HepG2 (cell line): ENCODE measurements at regions not wholly inside any gene's neighbourhood (a gene's known extent, or its start where the extent isn't known, plus 50 kb on each side); places are given as distances from the start of the nearest gene placed in this dataset.

Experiments used
- ATAC-seq: fragments of 200-7000 bp; cut with Tn5 transposase; 3 replicates; pipeline ENCODE4 v1.9.1; 2020; ENCODE audit warnings: mild to moderate bottlenecking, moderate library complexity
- BruUV-seq: library from RNA; stranded (reverse); fragments of 400-500 nt; replicated peaks from 2 replicates; lab custom pipeline; 2021; lab: Mats Ljungman, UMichigan
- CTCF ChIA-PET: fragments of 300-600 bp; formaldehyde crosslinking; extraction: SDS; loops from one replicate; lab custom pipeline; 2021; ENCODE audit warnings: low total read pairs, inconsistent platforms, low intra/inter-chr PET ratio; lab: Yijun Ruan, JAX
- POLR2A ChIA-PET: fragments of 350-600 bp; sonication (Branson Sonifier 250); formaldehyde crosslinking; loops from one replicate; lab custom pipeline; 2020; ENCODE audit warnings: antibody characterized with exemption, inconsistent platforms; lab: Yijun Ruan, JAX
- DNase-seq: peaks from one replicate; pipeline ENCODE4 v3.0.0-alpha.2; 2015; ENCODE audit warnings: low spot score
- FAIRE-seq: peaks from 3 replicates; lab custom pipeline; 2011; peaks lifted over from hg19 to GRCh38; lab: Jason Lieb, UNC
- H2AFZ ChIP-seq: one replicate; pipeline ENCODE4 v1.6.1; 2011; ENCODE audit warnings: low read length, inconsistent platforms
- H3K27ac ChIP-seq: fragments of 300-600 bp; 3 replicates; pipeline ENCODE4 v1.8.0; 2011; ENCODE audit warnings: mixed run types, mild to moderate bottlenecking, mixed read lengths, low read length, inconsistent platforms; ENCODE audit not compliant: insufficient read depth; ENCODE audit errors: extremely low read length
- H3K27me3 ChIP-seq, 2 experiments: fragments of 200-600 bp in 1 of 2; 2 replicates in 1 of 2; 3 replicates in 1 of 2; pipeline versions ENCODE4 v1.6.0 to v1.8.0; 2011; ENCODE audit warnings: low read length in 2 of 2, mild to moderate bottlenecking in 2 of 2, moderate library complexity in 2 of 2, inconsistent platforms in 1 of 2; ENCODE audit not compliant: insufficient read depth in 2 of 2, control insufficient read depth in 1 of 2
- H3K36me3 ChIP-seq, 2 experiments: fragments of 200-600 bp in 1 of 2; replicated peaks in 1 of 2; 2 replicates in 1 of 2; 3 replicates in 1 of 2; pipeline versions ENCODE4 v1.5.1 to v1.8.0; 2011; ENCODE audit warnings: low read length in 2 of 2, inconsistent platforms in 1 of 2; ENCODE audit not compliant: insufficient read depth in 2 of 2, control insufficient read depth in 1 of 2
- H3K4me1 ChIP-seq: 2 replicates; pipeline ENCODE4 v1.5.1; 2012; ENCODE audit warnings: low read length, inconsistent platforms; ENCODE audit not compliant: insufficient read depth
- H3K4me2 ChIP-seq: 2 replicates; pipeline ENCODE4 v1.6.0; 2011; ENCODE audit warnings: low read depth, low read length, inconsistent platforms
- H3K4me3 ChIP-seq, 3 experiments: fragments of 200-600 bp in 1 of 3; sonication (generic), shearing (Covaris generic) in 1 of 3; replicated peaks in 1 of 3; 2 replicates each; pipeline ENCODE4 v1.5.1; 2011 to 2016; ENCODE audit warnings: low read length in 3 of 3, inconsistent platforms in 2 of 3, low read depth in 2 of 3, mild to moderate bottlenecking in 2 of 3, control low read depth in 1 of 3, mixed read lengths in 1 of 3; ENCODE audit not compliant: insufficient read depth in 1 of 3
- H3K79me2 ChIP-seq: one replicate; pipeline ENCODE4 v1.6.1; 2011; ENCODE audit warnings: low read length, inconsistent platforms; ENCODE audit not compliant: insufficient read depth
- H3K9ac ChIP-seq: 2 replicates; pipeline ENCODE4 v1.6.0; 2011; ENCODE audit warnings: mild to moderate bottlenecking, low read depth, low read length, inconsistent platforms; ENCODE audit not compliant: insufficient read depth
- H3K9me3 ChIP-seq: 2 replicates; pipeline ENCODE4 v1.5.1; 2012; ENCODE audit warnings: mild to moderate bottlenecking, low read length
- H4K20me1 ChIP-seq: 2 replicates; pipeline ENCODE4 v1.6.0; 2011; ENCODE audit warnings: inconsistent platforms, mild to moderate bottlenecking, low read length, moderate library complexity; ENCODE audit not compliant: insufficient read depth
- HNF4A ChIP-seq: sonication (generic); formaldehyde crosslinking; IDR thresholded peaks from 2 replicates; pipeline ENCODE4 v1.4.0; 2020; ENCODE audit warnings: missing genetic modification reagents
- HNRNPL ChIP-seq: fragments of 200-400 bp; formaldehyde crosslinking; IDR thresholded peaks from 2 replicates; pipeline ENCODE4 v1.6.1; 2017; ENCODE audit warnings: mild to moderate bottlenecking, low read depth, low read length
- WGBS: methylation state at CpG from one replicate; pipeline ENCODE4 v1.1.6; 2017; ENCODE audit warnings: low lambda C conversion rate; 5-methylcytosine and 5-hydroxymethylcytosine counted together
- in situ Hi-C: cut with HindIII; loops from 2 replicates; pipeline ENCODE4 v1.10.0; 2017; ENCODE audit warnings: low pct_unique_long_range_greater_than_20kb; ENCODE audit not compliant: extremely low pct_ligation_motif_present
- intact Hi-C: fragments of 100-400 bp; cut with micrococcal nuclease; formaldehyde crosslinking; loops from one replicate; pipeline ENCODE4 v1.10.0; 2022; ENCODE audit not compliant: unreplicated experiment
- TF ChIP-seq, protein P1 (sequence below): IDR thresholded peaks from 2 replicates; pipeline ENCODE4 v1.6.1; 2016; ENCODE audit warnings: mild to moderate bottlenecking
- TF ChIP-seq, protein P2 (sequence below): sonication (generic); formaldehyde crosslinking; IDR thresholded peaks from 2 replicates; pipeline ENCODE4 v1.8.0; 2022; ENCODE audit warnings: mild to moderate bottlenecking, missing genetic modification reagents, moderate library complexity

GRCh38 chr14:96662116-96662970 lies 134.8 kb upstream of the VRK1 start:
- no TSS peak for BruUV-seq
- POLR2A ChIA-PET = no interaction called here
- H3K4me2 ChIP-seq = no peak overlapping the region

DNA sequence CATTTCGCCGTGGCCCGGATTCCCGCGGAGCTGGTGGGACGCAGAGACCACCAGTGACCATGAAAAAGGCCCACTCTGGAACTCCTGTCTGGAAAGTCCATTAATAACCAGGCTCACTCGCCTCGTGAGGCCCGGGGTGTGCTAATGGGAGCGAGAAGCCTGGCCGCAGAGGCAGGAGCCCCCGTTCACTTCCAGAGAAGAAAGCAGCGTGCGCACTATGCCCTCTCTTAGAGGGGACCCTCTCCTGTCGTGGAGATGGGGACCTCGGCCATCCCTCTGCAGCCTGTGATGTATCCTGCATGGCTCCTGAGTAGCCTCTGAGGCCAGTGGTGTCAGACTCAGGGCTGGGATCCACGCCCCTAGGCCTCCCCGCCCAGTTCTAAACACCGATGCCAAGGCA lies 134.1 kb upstream of the VRK1 start:
- CTCF ChIA-PET = no interaction called here
- WGBS = 66% methylated on average over 16 of the region's 19 CpGs
- ATAC-seq (no peak), FAIRE-seq (no peak), DNase-seq (no peak)
- Histone ChIP-seq H4K20me1 (no peaks in the 10 kb centered on the region), H3K27me3 (no peaks in the 10 kb centered on the region; a peak in 1 of 5 replicates), H3K36me3 (no peaks in the 10 kb centered on the region), H3K27ac (no peak overlapping the region), H3K9me3 (no peaks in the 10 kb centered on the region), H3K4me2 (no peak overlapping the region; the same call in 1 of the 2 replicates), H2AFZ (no peak overlapping the region), H3K79me2 (no peaks in the 10 kb centered on the region), H3K9ac (no peak overlapping the region), H3K4me3 (no peak overlapping the region), H3K4me1 (no peaks in the 10 kb centered on the region)
- intact Hi-C loops = no loop called here
- TF ChIP-seq, protein P1, sequence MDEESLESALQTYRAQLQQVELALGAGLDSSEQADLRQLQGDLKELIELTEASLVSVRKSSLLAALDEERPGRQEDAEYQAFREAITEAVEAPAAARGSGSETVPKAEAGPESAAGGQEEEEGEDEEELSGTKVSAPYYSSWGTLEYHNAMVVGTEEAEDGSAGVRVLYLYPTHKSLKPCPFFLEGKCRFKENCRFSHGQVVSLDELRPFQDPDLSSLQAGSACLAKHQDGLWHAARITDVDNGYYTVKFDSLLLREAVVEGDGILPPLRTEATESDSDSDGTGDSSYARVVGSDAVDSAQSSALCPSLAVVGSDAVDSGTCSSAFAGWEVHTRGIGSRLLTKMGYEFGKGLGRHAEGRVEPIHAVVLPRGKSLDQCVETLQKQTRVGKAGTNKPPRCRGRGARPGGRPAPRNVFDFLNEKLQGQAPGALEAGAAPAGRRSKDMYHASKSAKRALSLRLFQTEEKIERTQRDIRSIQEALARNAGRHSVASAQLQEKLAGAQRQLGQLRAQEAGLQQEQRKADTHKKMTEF (CRISPR knock-in tag) = no peak
- TF ChIP-seq HNF4A (CRISPR knock-in tag) = no peak
- TF ChIP-seq, protein P2, sequence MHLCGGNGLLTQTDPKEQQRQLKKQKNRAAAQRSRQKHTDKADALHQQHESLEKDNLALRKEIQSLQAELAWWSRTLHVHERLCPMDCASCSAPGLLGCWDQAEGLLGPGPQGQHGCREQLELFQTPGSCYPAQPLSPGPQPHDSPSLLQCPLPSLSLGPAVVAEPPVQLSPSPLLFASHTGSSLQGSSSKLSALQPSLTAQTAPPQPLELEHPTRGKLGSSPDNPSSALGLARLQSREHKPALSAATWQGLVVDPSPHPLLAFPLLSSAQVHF (CRISPR knock-in tag) = no peak
- no TSS peak for BruUV-seq
- POLR2A ChIA-PET = no interaction called here
- in situ Hi-C loops = no loop called here

More at GRCh38 chr14:96662116-96662970, 134.8 kb upstream of the VRK1 start:
- no peak overlapping the region for H2AFZ ChIP-seq
- no peaks in the 10 kb centered on the region; a peak in 1 of 5 replicates for H3K27me3 ChIP-seq
- DNase-seq (no peak), FAIRE-seq (no peak), ATAC-seq (peak; percentile 43; the same call in 1 of the 3 replicates)
- CTCF ChIA-PET = no interaction called here
- H3K4me1 ChIP-seq = no peaks in the 10 kb centered on the region
- no peak overlapping the region for H3K27ac ChIP-seq
- no peak overlapping the region for H3K9ac ChIP-seq
- in situ Hi-C loops = no loop called here
- no peaks in the 10 kb centered on the region for H3K79me2 ChIP-seq
- peak; percentile 8; the same call in 1 of the 2 replicates for TF ChIP-seq HNF4A (CRISPR knock-in tag)
- TF ChIP-seq HNRNPL = no peak
- intact Hi-C loops = no loop called here
- H4K20me1 ChIP-seq = no peaks in the 10 kb centered on the region
- 73% methylated on average over 15 of the region's 15 CpGs for WGBS
- no peak overlapping the region for H3K4me3 ChIP-seq
- H3K9me3 ChIP-seq = no peaks in the 10 kb centered on the region
- H3K36me3 ChIP-seq = no peaks in the 10 kb centered on the region
